ENCODE measurements at regions not wholly inside any gene's neighbourhood (a gene's known extent, or its start where the extent isn't known, plus 50 kb on each side); places are given as distances from the start of the nearest gene placed in this dataset.

- Histone ChIP-seq H3K4me1 (ENCODE audit: insufficient read depth) (no peaks in the 10 kb centered on the region), H3K27me3 (no peaks in the 10 kb centered on the region), H3K27ac (no peak overlapping the region), H3K36me3 (no peaks in the 10 kb centered on the region), H3K9me3 (no peaks in the 10 kb centered on the region), H3K4me3 (no peak overlapping the region)
- WGBS, 3 donors = 68 to 81% (median 75%) methylated on average over 4 of the region's 4 CpGs
- TF ChIP-seq POLR2A (IDR thresholded peaks at IDR 0.05) = no peak
- no peak for TF ChIP-seq EP300 (IDR thresholded peaks at IDR 0.05)
- no peak for TF ChIP-seq CTCF (IDR thresholded peaks at IDR 0.05)
- DNase-seq = no peak
- intact Hi-C loops (cut with DNase I) = no loop called here
Observed at GRCh38 chr4:56252561-56253152, 134.6 kb downstream of the AASDH start.

DNA sequence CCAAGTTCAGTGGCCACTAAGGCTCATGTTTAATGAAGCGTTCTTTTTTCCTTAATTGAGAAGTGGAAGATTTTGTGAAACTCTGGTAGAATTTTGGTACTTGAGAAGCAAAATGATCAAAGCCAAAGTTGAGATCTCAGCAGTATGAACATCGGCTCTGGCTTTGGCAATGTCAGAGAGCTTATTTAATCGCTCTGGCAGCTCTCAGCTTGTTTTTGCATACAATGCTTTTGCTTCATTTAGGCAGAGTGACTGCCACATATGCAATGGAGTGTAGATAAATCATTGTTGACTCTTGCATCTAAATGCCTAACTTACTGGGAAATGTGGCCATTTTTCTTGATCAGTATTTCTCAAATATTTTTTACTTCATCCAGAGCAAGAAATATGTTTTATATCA lies 135.7 kb downstream of the AASDH start:
- TF ChIP-seq EP300 (IDR thresholded peaks at IDR 0.05) (no peak), CTCF (IDR thresholded peaks at IDR 0.05) (no peak)
- Histone ChIP-seq H3K4me1 (ENCODE audit: insufficient read depth) (no peaks in the 10 kb centered on the region), H3K4me3 (no peak overlapping the region), H3K36me3 (no peaks in the 10 kb centered on the region), H3K9me3 (no peaks in the 10 kb centered on the region), H3K27ac (no peak overlapping the region), H3K27me3 (no peaks in the 10 kb centered on the region)
- WGBS, 3 donors = 90 to 95% (median 94%) methylated on average over 3 of the region's 3 CpGs
- intact Hi-C loops (cut with DNase I) = no loop called here
- DNase-seq = no peak

DNA sequence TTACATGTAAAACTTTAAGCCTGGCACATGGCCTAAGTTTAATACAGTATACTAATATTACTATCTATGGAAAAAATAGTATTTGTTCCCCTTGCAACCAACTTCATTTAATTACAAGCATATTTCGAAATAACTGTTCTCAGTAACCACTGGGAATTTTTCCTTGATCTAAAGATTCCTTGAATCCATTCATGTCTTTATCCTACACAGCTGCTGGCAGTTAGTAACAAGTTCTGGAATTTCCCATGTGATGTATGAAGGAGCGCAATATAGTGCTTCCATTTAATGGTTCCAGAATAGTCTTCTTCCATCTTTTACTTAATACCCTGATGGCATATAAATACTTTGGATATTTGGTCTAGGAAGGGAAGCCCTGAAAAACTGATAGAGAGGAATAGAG lies 136.5 kb downstream of the AASDH start:
- Histone ChIP-seq H3K9me3 (no peaks in the 10 kb centered on the region), H3K4me1 (ENCODE audit: insufficient read depth) (no peaks in the 10 kb centered on the region), H3K4me3 (no peak overlapping the region), H3K27ac (no peak overlapping the region), H3K36me3 (no peaks in the 10 kb centered on the region), H3K27me3 (no peaks in the 10 kb centered on the region)
- 93 to 95% (median 93%) methylated on average over 2 of the region's 2 CpGs for WGBS, 3 donors
- intact Hi-C loops (cut with DNase I) = no loop called here
- no peak for DNase-seq
- no peak for TF ChIP-seq CTCF (IDR thresholded peaks at IDR 0.05)
- no peak for TF ChIP-seq EP300 (IDR thresholded peaks at IDR 0.05)
- TF ChIP-seq POLR2A (IDR thresholded peaks at IDR 0.05) = no peak

DNA sequence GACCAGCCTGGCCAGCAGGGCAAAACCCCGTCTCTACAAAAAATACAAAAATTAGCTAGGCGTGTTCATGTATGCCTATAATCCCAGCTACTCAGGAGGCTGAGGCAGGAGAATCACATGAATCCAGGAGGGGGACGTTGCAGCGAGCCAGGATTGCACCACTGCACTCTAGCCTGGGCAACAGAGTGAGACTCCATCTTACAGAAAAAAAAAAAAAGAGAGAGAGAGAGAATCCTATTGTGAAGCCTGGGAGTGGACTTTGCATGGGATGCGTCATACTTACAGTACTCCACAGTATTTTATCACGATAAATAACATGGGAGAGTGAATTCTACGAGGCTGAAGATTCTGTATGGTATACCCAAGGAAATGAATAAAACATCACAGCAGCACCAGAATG lies 139.6 kb downstream of the AASDH start:
- no peak overlapping the region for H3K27ac ChIP-seq
- TF ChIP-seq EP300 (IDR thresholded peaks at IDR 0.05) (no peak), POLR2A (IDR thresholded peaks at IDR 0.05) (no peak), CTCF (IDR thresholded peaks at IDR 0.05) (no peak)
- DNase-seq = no peak
- H3K27me3 ChIP-seq = no peaks in the 10 kb centered on the region
- H3K4me3 ChIP-seq = no peak overlapping the region
- H3K4me1 ChIP-seq (ENCODE audit: insufficient read depth) = peaks cover 1% of the 10 kb centered on the region
- H3K36me3 ChIP-seq = no peaks in the 10 kb centered on the region
- intact Hi-C loops (cut with DNase I) = no loop called here
- no peaks in the 10 kb centered on the region for H3K9me3 ChIP-seq
- 76 to 97% (median 85%) methylated on average over 7 of the region's 7 CpGs for WGBS, 3 donors
